H1 (cell line): ENCODE measurements at regions not wholly inside any gene's neighbourhood (a gene's known extent, or its start where the extent isn't known, plus 50 kb on each side); places are given as distances from the start of the nearest gene placed in this dataset.

ENCODE experiments used
- CTCF ChIA-PET: fragments of 300-600 bp; sonication (Branson Sonifier 250); formaldehyde crosslinking; loops from one replicate; lab custom pipeline; 2021; ENCODE audit not compliant: partially characterized antibody; lab: Charles Lee
- POLR2A ChIA-PET: fragments of 300-600 bp; sonication (Branson Sonifier 250); formaldehyde crosslinking; loops from one replicate; lab custom pipeline; 2021; ENCODE audit warnings: inconsistent platforms; ENCODE audit not compliant: partially characterized antibody; lab: Charles Lee
- DNase-seq, 2 experiments: peaks; one replicate each; pipeline versions ENCODE4 v3.0.0 to v3.0.0-alpha.2; 2010 to 2022; ENCODE audit warnings: low spot score in 2 of 2, low read depth in 1 of 2, mixed read lengths in 1 of 2
- FAIRE-seq: peaks from 2 replicates; lab custom pipeline; 2011; peaks lifted over from hg19 to GRCh38; lab: Jason Lieb, UNC
- H2AFZ ChIP-seq: 2 replicates; pipeline ENCODE4 v1.8.1; 2012; ENCODE audit warnings: low read length, inconsistent platforms
- H2AK5ac ChIP-seq: 2 replicates; pipeline ENCODE4 v1.6.1; 2013; ENCODE audit warnings: low read depth, low read length
- H2BK120ac ChIP-seq: replicated peaks from 2 replicates; pipeline ENCODE3; 2013; ENCODE audit warnings: low read depth, low read length, inconsistent platforms
- H2BK12ac ChIP-seq: 2 replicates; pipeline ENCODE4 v1.6.1; 2013; ENCODE audit warnings: low read depth, low read length
- H2BK15ac ChIP-seq: 2 replicates; pipeline ENCODE4 v1.6.1; 2013; ENCODE audit warnings: low read length
- H2BK20ac ChIP-seq: 2 replicates; pipeline ENCODE4 v1.6.1; 2013; ENCODE audit warnings: low read length
- H2BK5ac ChIP-seq: 2 replicates; pipeline ENCODE4 v1.6.1; 2013; ENCODE audit warnings: low read depth, low read length
- H3K14ac ChIP-seq: 2 replicates; pipeline ENCODE4 v1.6.1; 2013; ENCODE audit warnings: inconsistent platforms; ENCODE audit not compliant: insufficient read length
- H3K18ac ChIP-seq: 2 replicates; pipeline ENCODE4 v1.6.1; 2013; ENCODE audit warnings: low read length; ENCODE audit errors: extremely low read depth
- H3K23ac ChIP-seq: 2 replicates; pipeline ENCODE4 v1.6.1; 2013; ENCODE audit warnings: inconsistent platforms; ENCODE audit not compliant: insufficient read length
- H3K23me2 ChIP-seq: 2 replicates; pipeline ENCODE4 v1.6.1; 2013; ENCODE audit warnings: low read depth, low read length
- H3K27ac ChIP-seq: 2 replicates; pipeline ENCODE4 v1.6.1; 2011; ENCODE audit warnings: low read depth, low read length, inconsistent platforms
- H3K27me3 ChIP-seq, 4 experiments: replicated peaks in 1 of 4; 1 replicate in 1 of 4; 2 replicates in 3 of 4; pipeline versions ENCODE4 v1.6.1 to v1.8.1; 2011 to 2013; ENCODE audit warnings: low read length in 3 of 4, mild to moderate bottlenecking in 3 of 4, inconsistent platforms in 2 of 4, mixed read lengths in 2 of 4, moderate library complexity in 1 of 4; ENCODE audit not compliant: control insufficient read depth in 3 of 4, insufficient read depth in 3 of 4; ENCODE audit errors: extremely low read depth in 1 of 4
- H3K36me3 ChIP-seq, 4 experiments: 2 replicates each; pipeline versions ENCODE4 v1.6.1 to v1.8.1; 2011 to 2013; ENCODE audit warnings: mild to moderate bottlenecking in 4 of 4, low read length in 3 of 4, moderate library complexity in 2 of 4, control low read depth in 1 of 4, inconsistent platforms in 1 of 4; ENCODE audit not compliant: insufficient read depth in 4 of 4, control insufficient read depth in 2 of 4
- H3K4ac ChIP-seq: replicated peaks from 2 replicates; pipeline ENCODE3; 2013; ENCODE audit warnings: low read length, low read depth, mixed read lengths, inconsistent platforms; ENCODE audit not compliant: insufficient read length
- H3K4me1 ChIP-seq, 4 experiments: replicated peaks in 1 of 4; 1 replicate in 1 of 4; 2 replicates in 3 of 4; pipeline versions ENCODE4 v1.6.1 to v1.8.1; 2011 to 2013; ENCODE audit warnings: low read length in 3 of 4, inconsistent platforms in 2 of 4, mixed read lengths in 1 of 4; ENCODE audit not compliant: insufficient read depth in 4 of 4, control insufficient read depth in 3 of 4
- H3K4me2 ChIP-seq, 2 experiments: 2 replicates each; pipeline versions ENCODE4 v1.6.1 to v1.8.1; 2011 to 2013; ENCODE audit warnings: low read depth in 2 of 2, low read length in 2 of 2, control low read depth in 1 of 2, inconsistent platforms in 1 of 2, mild to moderate bottlenecking in 1 of 2; ENCODE audit not compliant: insufficient read depth in 1 of 2
- H3K4me3 ChIP-seq, 4 experiments: fragments of 200-600, 300-600 bp in 1 of 4; sonication (generic), shearing (Covaris generic), sonication (Bioruptor Twin) in 1 of 4; 2 replicates each; pipeline versions ENCODE4 v1.5.1 to v1.8.1; 2011 to 2016; ENCODE audit warnings: low read length in 4 of 4, low read depth in 3 of 4, control low read depth in 2 of 4, inconsistent platforms in 2 of 4, mild to moderate bottlenecking in 2 of 4, mixed read lengths in 1 of 4, moderate library complexity in 1 of 4; ENCODE audit not compliant: insufficient read depth in 2 of 4; ENCODE audit errors: extremely low read depth in 1 of 4
- H3K56ac ChIP-seq: replicated peaks from 2 replicates; pipeline ENCODE3; 2013; ENCODE audit warnings: low read depth, mild to moderate bottlenecking, mixed read lengths, low read length, inconsistent platforms; ENCODE audit not compliant: insufficient read length
- H3K79me1 ChIP-seq: 2 replicates; pipeline ENCODE4 v1.6.1; 2013; ENCODE audit warnings: low read depth, low read length, control low read depth
- H3K79me2 ChIP-seq, 2 experiments: 2 replicates each; pipeline versions ENCODE4 v1.6.1 to v1.8.1; 2012 to 2013; ENCODE audit warnings: low read length in 2 of 2, mild to moderate bottlenecking in 2 of 2, inconsistent platforms in 1 of 2; ENCODE audit not compliant: insufficient read depth in 2 of 2, control insufficient read depth in 1 of 2
- H3K9ac ChIP-seq, 4 experiments: replicated peaks in 1 of 4; 1 replicate in 1 of 4; 2 replicates in 3 of 4; pipeline versions ENCODE4 v1.6.1 to v1.8.1; 2011 to 2013; ENCODE audit warnings: low read depth in 3 of 4, low read length in 3 of 4, control low read depth in 2 of 4, mild to moderate bottlenecking in 2 of 4, moderate library complexity in 2 of 4, inconsistent platforms in 1 of 4; ENCODE audit errors: extremely low read depth in 1 of 4
- H3K9me3 ChIP-seq, 2 experiments: 2 replicates each; pipeline versions ENCODE4 v1.6.1 to v1.8.1; 2012 to 2013; ENCODE audit warnings: mild to moderate bottlenecking in 2 of 2, moderate library complexity in 2 of 2, control low read depth in 1 of 2, inconsistent platforms in 1 of 2, low read depth in 1 of 2, low read length in 1 of 2, mixed read lengths in 1 of 2; ENCODE audit not compliant: insufficient read depth in 2 of 2
- H4K20me1 ChIP-seq, 2 experiments: replicated peaks in 1 of 2; 2 replicates each; pipeline versions ENCODE3 to v1.8.1; 2011 to 2013; ENCODE audit warnings: inconsistent platforms in 2 of 2, low read length in 2 of 2, mild to moderate bottlenecking in 1 of 2; ENCODE audit not compliant: insufficient read depth in 2 of 2, control insufficient read depth in 1 of 2
- H4K5ac ChIP-seq: 2 replicates; pipeline ENCODE4 v1.6.1; 2013; ENCODE audit warnings: low read length, low read depth, mixed read lengths, inconsistent platforms; ENCODE audit not compliant: insufficient read length
- H4K8ac ChIP-seq: 2 replicates; pipeline ENCODE4 v1.8.0; 2013; ENCODE audit warnings: mild to moderate bottlenecking, moderate library complexity, low read length, inconsistent platforms; ENCODE audit not compliant: insufficient read depth; ENCODE audit errors: extremely low read depth
- H4K91ac ChIP-seq: replicated peaks from 2 replicates; pipeline ENCODE3; 2013; ENCODE audit warnings: low read length, mixed read lengths, inconsistent platforms; ENCODE audit not compliant: insufficient read length
- ATF3 ChIP-seq: IDR thresholded peaks from 2 replicates; pipeline ENCODE4 v1.6.1; 2011; ENCODE audit warnings: low read depth, mild to moderate bottlenecking, low read length; ENCODE audit not compliant: insufficient read depth
- CTCF ChIP-seq, 3 experiments: IDR thresholded peaks; 1 replicate in 2 of 3; 2 replicates in 1 of 3; pipeline versions ENCODE4 v1.5.1 to v1.6.1; 2011; ENCODE audit warnings: low read length in 3 of 3, mild to moderate bottlenecking in 3 of 3, inconsistent platforms in 2 of 3, low read depth in 1 of 3, moderate library complexity in 1 of 3; ENCODE audit not compliant: insufficient read depth in 1 of 3; ENCODE audit errors: control extremely low read depth in 1 of 3
- GABPA ChIP-seq: IDR thresholded peaks from 2 replicates; pipeline ENCODE4 v1.6.1; 2011; ENCODE audit warnings: mild to moderate bottlenecking, low read length, moderate library complexity, borderline replicate concordance; ENCODE audit not compliant: insufficient read depth
- NRF1 ChIP-seq: IDR thresholded peaks from 2 replicates; pipeline ENCODE4 v1.6.1; 2011; ENCODE audit warnings: mild to moderate bottlenecking, low read depth, low read length, improper control_type of control experiment
- POU5F1 ChIP-seq: IDR thresholded peaks from 2 replicates; pipeline ENCODE4 v1.6.1; 2011; ENCODE audit warnings: low read depth, mild to moderate bottlenecking, low read length, moderate library complexity
- RXRA ChIP-seq: IDR thresholded peaks from 2 replicates; pipeline ENCODE4 v1.6.1; 2011; ENCODE audit warnings: low read depth, mild to moderate bottlenecking, low read length, moderate library complexity; ENCODE audit not compliant: insufficient read depth
- SIN3A ChIP-seq, 2 experiments: IDR thresholded peaks in 1 of 2; conservative IDR thresholded peaks in 1 of 2; 2 replicates each; pipeline ENCODE4 v1.6.1; 2011 to 2012; ENCODE audit warnings: low read length in 2 of 2, improper control_type of control experiment in 1 of 2, low read depth in 1 of 2, mild to moderate bottlenecking in 1 of 2
- SIX5 ChIP-seq: IDR thresholded peaks from 2 replicates; pipeline ENCODE4 v1.6.1; 2011; ENCODE audit warnings: mild to moderate bottlenecking, low read depth, low read length
- WGBS, 2 experiments: shearing (Covaris generic) in 1 of 2; methylation state at CpG; one replicate each; pipeline versions ENCODE4 v1.1.6 to v1.1.7; 2013 to 2015; ENCODE audit warnings: low lambda C conversion rate in 2 of 2, mixed read lengths in 2 of 2, inconsistent platforms in 1 of 2, low coverage in 1 of 2, missing lambda C conversion rate in 1 of 2; ENCODE audit not compliant: insufficient replicate concordance in 2 of 2, insufficient coverage in 1 of 2, insufficient read length in 1 of 2; ENCODE audit errors: extremely low coverage in 1 of 2, missing lambda C conversion rate in 1 of 2; 5-methylcytosine and 5-hydroxymethylcytosine counted together

GRCh38 chr7:120052884-120053382 lies 220.0 kb upstream of the KCND2 start:
- H2BK12ac ChIP-seq = no peak overlapping the region
- no peak overlapping the region for H3K4me3 ChIP-seq
- H2AK5ac ChIP-seq = no peak overlapping the region
- DNase-seq (no peak), FAIRE-seq (no peak)
- H3K18ac ChIP-seq = no peak overlapping the region
- POLR2A ChIA-PET = no interaction called here
- H3K56ac ChIP-seq = no peak overlapping the region
- no peak overlapping the region for H2BK15ac ChIP-seq
- H4K91ac ChIP-seq = no peak overlapping the region
- no peak overlapping the region for H3K23ac ChIP-seq
- H4K20me1 ChIP-seq = no peaks in the 10 kb centered on the region
- CTCF ChIA-PET = no interaction called here
- no peak overlapping the region for H3K14ac ChIP-seq
- H4K8ac ChIP-seq = no peak overlapping the region
- H2BK20ac ChIP-seq = no peak overlapping the region
- no peak for TF ChIP-seq ATF3
- no peak for TF ChIP-seq NRF1
- no peak for TF ChIP-seq CTCF (IDR thresholded peaks at IDR 0.05; ENCODE audit: control extremely low read depth in 1 of 3, insufficient read depth in 1 of 3, low read depth in 1 of 3, low read length in 3 of 3)
- TF ChIP-seq RXRA = no peak
- TF ChIP-seq GABPA = no peak
- TF ChIP-seq SIN3A (conservative IDR thresholded peaks at IDR 0.05 in 1 of 2, IDR thresholded peaks at IDR 0.05 in 1 of 2; ENCODE audit: low read depth in 1 of 2, low read length in 2 of 2) = no peak
- no peak for TF ChIP-seq SIX5
- TF ChIP-seq POU5F1 = no peak
- WGBS, 2 experiments = 87% methylated on average over 9 of the region's 9 CpGs; no CpG with 5 or more reads in 1 of the 2 experiments
- no peaks in the 10 kb centered on the region for H3K79me2 ChIP-seq
- H3K4me2 ChIP-seq = no peak overlapping the region
- H3K9ac ChIP-seq = no peak overlapping the region
- no peak overlapping the region for H3K4ac ChIP-seq
- H4K5ac ChIP-seq = no peak overlapping the region
- H3K9me3 ChIP-seq = no peaks in the 10 kb centered on the region
- no peaks in the 10 kb centered on the region for H3K36me3 ChIP-seq
- no peak overlapping the region for H2BK120ac ChIP-seq
- no peaks in the 10 kb centered on the region for H3K79me1 ChIP-seq
- no peak overlapping the region for H3K27ac ChIP-seq
- H2AFZ ChIP-seq = no peak overlapping the region
- no peak overlapping the region for H2BK5ac ChIP-seq
- no peaks in the 10 kb centered on the region for H3K27me3 ChIP-seq
- no peaks in the 10 kb centered on the region for H3K4me1 ChIP-seq
- H3K23me2 ChIP-seq = no peaks in the 10 kb centered on the region
